GM12878 (cell line): ENCODE measurements at regions not wholly inside any gene's neighbourhood (a gene's known extent, or its start where the extent isn't known, plus 50 kb on each side); places are given as distances from the start of the nearest gene placed in this dataset.

Experiments used
- ATAC-seq: fragments of 200-7000 bp; cut with Tn5 transposase; 3 replicates; pipeline ENCODE4 v1.9.1; 2020; ENCODE audit warnings: mild to moderate bottlenecking, moderate library complexity
- BruUV-seq: library from RNA; stranded (reverse); fragments of 400-500 nt; replicated peaks from 2 replicates; lab custom pipeline; 2021; lab: Mats Ljungman, UMichigan
- CTCF ChIA-PET: fragments of 300-600 bp; sonication (Branson Sonifier 250); formaldehyde crosslinking; extraction: SDS; loops from one replicate; lab custom pipeline; 2021; ENCODE audit warnings: inconsistent platforms; lab: Yijun Ruan, JAX
- POLR2A ChIA-PET: fragments of 350-600 bp; formaldehyde crosslinking; extraction: SDS; loops from one replicate; lab custom pipeline; 2021; ENCODE audit warnings: inconsistent platforms; lab: Charles Lee
- RAD21 ChIA-PET: fragments of 300-600 bp; sonication (Branson Sonifier 250); formaldehyde crosslinking; loops from one replicate; lab custom pipeline; 2023; ENCODE audit warnings: antibody characterized with exemption; ENCODE audit not compliant: unreplicated experiment; lab: Charles Lee
- SMC1A ChIA-PET: fragments of 300-600 bp; sonication (Branson Sonifier 250); formaldehyde crosslinking; loops from one replicate; lab custom pipeline; 2023; ENCODE audit not compliant: unreplicated experiment, uncharacterized antibody; lab: Charles Lee
- DNase-seq: peaks from one replicate; pipeline ENCODE4 v3.0.0-alpha.2; 2011; ENCODE audit warnings: low read depth, low spot score
- FAIRE-seq: peaks from 3 replicates; lab custom pipeline; 2011; peaks lifted over from hg19 to GRCh38; lab: Jason Lieb, UNC
- H2AFZ ChIP-seq: 2 replicates; pipeline ENCODE4 v1.6.0; 2011; ENCODE audit warnings: low read depth, low read length, control low read depth; ENCODE audit not compliant: control insufficient read depth
- H3K27ac ChIP-seq: 2 replicates; pipeline ENCODE4 v1.5.1; 2011; ENCODE audit warnings: control low read depth; ENCODE audit not compliant: control insufficient read depth, insufficient read depth
- H3K27me3 ChIP-seq, 2 experiments: replicated peaks in 1 of 2; 2 replicates each; pipeline versions ENCODE4 v1.6.0 to v1.6.1; 2011; ENCODE audit warnings: low read length in 1 of 2; ENCODE audit not compliant: control insufficient read depth in 2 of 2, insufficient read depth in 2 of 2
- H3K36me3 ChIP-seq, 2 experiments: 2 replicates each; pipeline ENCODE4 v1.5.1; 2011; ENCODE audit warnings: low read length in 1 of 2; ENCODE audit not compliant: control insufficient read depth in 2 of 2, insufficient read depth in 2 of 2
- H3K4me1 ChIP-seq: 2 replicates; pipeline ENCODE4 v1.6.1; 2011; ENCODE audit warnings: mild to moderate bottlenecking, low read length, moderate library complexity, mixed read lengths; ENCODE audit not compliant: control insufficient read depth, insufficient read depth
- H3K4me2 ChIP-seq: 2 replicates; pipeline ENCODE4 v1.6.0; 2011; ENCODE audit warnings: control low read depth; ENCODE audit not compliant: control insufficient read depth, insufficient read depth
- H3K4me3 ChIP-seq: fragments of 200-600 bp; sonication (generic); 2 replicates; pipeline ENCODE4 v1.5.1; 2016
- H3K79me2 ChIP-seq: 2 replicates; pipeline ENCODE4 v1.6.0; 2011; ENCODE audit warnings: low read length; ENCODE audit not compliant: control insufficient read depth, insufficient read depth
- H3K9ac ChIP-seq: 2 replicates; pipeline ENCODE4 v1.8.0; 2011; ENCODE audit warnings: low read length, control low read depth, mixed read lengths; ENCODE audit not compliant: control insufficient read depth, insufficient read depth
- H3K9me3 ChIP-seq: replicated peaks from 3 replicates; pipeline ENCODE4 v1.5.1; 2011; ENCODE audit warnings: mild to moderate bottlenecking, low read length; ENCODE audit not compliant: control insufficient read depth, insufficient read depth
- H4K20me1 ChIP-seq: 2 replicates; pipeline ENCODE4 v1.6.0; 2011; ENCODE audit not compliant: control insufficient read depth, insufficient read depth
- BACH1 ChIP-seq: fragments of 450-650 bp; IDR thresholded peaks from 2 replicates; pipeline ENCODE4 v1.6.1; 2017; ENCODE audit warnings: mild to moderate bottlenecking, borderline replicate concordance
- CBX5 ChIP-seq: sonication (generic); IDR thresholded peaks from 2 replicates; pipeline ENCODE4 v1.6.1; 2016; ENCODE audit warnings: low read depth, moderate library complexity, mild to moderate bottlenecking, inconsistent platforms
- CHD1 ChIP-seq: IDR thresholded peaks from 2 replicates; pipeline ENCODE4 v1.6.1; 2012; ENCODE audit warnings: low read depth, low read length, improper control_type of control experiment
- EED ChIP-seq: sonication (generic); IDR thresholded peaks from 2 replicates; pipeline ENCODE4 v1.6.1; 2016; ENCODE audit warnings: antibody characterized with exemption, low read depth
- EP300 ChIP-seq, 2 experiments: fragments of 150-350 bp in 1 of 2; IDR thresholded peaks; 2 replicates each; pipeline ENCODE4 v1.6.1; 2011 to 2012; ENCODE audit warnings: low read depth in 2 of 2, low read length in 2 of 2, borderline replicate concordance in 1 of 2, improper control_type of control experiment in 1 of 2, inconsistent platforms in 1 of 2; ENCODE audit not compliant: control insufficient read depth in 1 of 2
- ESRRA ChIP-seq: IDR thresholded peaks from 2 replicates; pipeline ENCODE4 v1.6.1; 2012; ENCODE audit warnings: mild to moderate bottlenecking, low read length, improper control_type of control experiment
- MEF2A ChIP-seq: IDR thresholded peaks from 2 replicates; pipeline ENCODE4 v1.6.1; 2011; ENCODE audit warnings: low read depth, mild to moderate bottlenecking, low read length, moderate library complexity; ENCODE audit not compliant: insufficient read depth
- RELB ChIP-seq: fragments of 450-650 bp; IDR thresholded peaks from 2 replicates; pipeline ENCODE4 v1.6.1; 2017; ENCODE audit warnings: low read depth, mild to moderate bottlenecking, moderate library complexity
- SMAD1 ChIP-seq: fragments of 450-650 bp; IDR thresholded peaks from 2 replicates; pipeline ENCODE4 v1.6.1; 2018; ENCODE audit warnings: mild to moderate bottlenecking, low read depth; ENCODE audit not compliant: partially characterized antibody
- SP1 ChIP-seq: IDR thresholded peaks from one replicate; pipeline ENCODE4 v1.6.1; 2011; ENCODE audit warnings: low read depth, low read length
- SRF ChIP-seq, 2 experiments: IDR thresholded peaks; 2 replicates each; pipeline ENCODE4 v1.6.1; 2011; ENCODE audit warnings: low read depth in 2 of 2, low read length in 2 of 2, mild to moderate bottlenecking in 1 of 2, moderate library complexity in 1 of 2
- USF2 ChIP-seq: IDR thresholded peaks from 2 replicates; pipeline ENCODE4 v1.6.1; 2011; ENCODE audit warnings: low read depth, low read length, improper control_type of control experiment, borderline replicate concordance
- ZBED1 ChIP-seq: IDR thresholded peaks from 2 replicates; pipeline ENCODE4 v1.6.1; 2016; ENCODE audit warnings: borderline replicate concordance
- ZBTB40 ChIP-seq: fragments of 450-650 bp; IDR thresholded peaks from 2 replicates; pipeline ENCODE4 v1.6.1; 2016; ENCODE audit warnings: mild to moderate bottlenecking, moderate library complexity, borderline replicate concordance
- WGBS: methylation state at CpG from one replicate; pipeline ENCODE4 v1.1.6; 2016; ENCODE audit warnings: low lambda C conversion rate; ENCODE audit not compliant: insufficient replicate concordance, insufficient coverage; ENCODE audit errors: missing lambda C conversion rate; 5-methylcytosine and 5-hydroxymethylcytosine counted together
- in situ Hi-C: fragments of 300-500 bp; cut with MboI; formaldehyde crosslinking; loops from 9 replicates; pipeline ENCODE4 v1.14.3; 2018; ENCODE audit warnings: mixed read lengths
- intact Hi-C: fragments of 100-400 bp; cut with micrococcal nuclease; formaldehyde crosslinking; loops from one replicate; pipeline ENCODE4 v1.14.2; 2022; ENCODE audit not compliant: unreplicated experiment
- TF ChIP-seq, protein P1 (sequence below): fragments of 450-650 bp; IDR thresholded peaks from 2 replicates; pipeline ENCODE4 v1.6.1; 2016; ENCODE audit warnings: mild to moderate bottlenecking

DNA sequence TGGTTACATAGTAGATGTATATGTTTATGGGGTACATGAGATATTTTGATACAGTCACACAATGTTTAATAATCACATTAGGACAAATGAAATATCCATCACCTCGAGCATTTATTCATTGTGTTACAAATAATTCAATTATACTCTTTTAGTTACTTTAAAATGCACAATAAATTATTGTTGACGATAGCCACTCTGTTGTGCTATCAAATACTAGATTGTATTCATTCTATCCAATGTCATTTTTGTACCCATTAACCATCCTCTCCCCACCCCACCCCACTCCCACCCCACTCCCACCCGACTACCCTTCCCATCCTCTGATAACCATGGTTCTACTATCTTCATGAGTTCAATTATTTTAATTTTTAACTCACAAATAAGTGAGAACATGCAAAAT lies 585.4 kb downstream of the CDH26 start (continued):
- no peak for TF ChIP-seq SRF (IDR thresholded peaks at IDR 0.05; ENCODE audit: low read depth in 2 of 2, low read length in 2 of 2)
- TF ChIP-seq ESRRA: no peak

DNA sequence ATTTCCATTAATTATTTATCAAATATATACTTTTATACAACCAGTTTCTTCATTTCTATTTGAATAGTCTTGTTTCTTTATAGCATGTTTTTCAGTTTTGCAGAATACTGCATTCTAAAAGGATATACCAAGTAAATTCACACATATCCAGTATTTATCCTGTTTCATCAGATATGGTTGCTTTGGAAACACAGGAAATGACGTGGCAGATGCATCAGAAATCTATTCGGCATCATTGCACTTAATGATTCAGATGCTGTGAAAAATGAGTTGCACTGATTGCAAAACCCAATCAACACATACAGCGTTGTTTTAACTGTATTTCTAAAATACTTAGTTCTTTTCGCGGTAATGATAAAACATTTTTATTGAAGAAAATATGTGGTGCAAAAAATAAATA lies 594.9 kb downstream of the CDH26 start:
- Histone ChIP-seq H3K9me3 (no peaks in the 10 kb centered on the region; the same call in 2 of the 3 replicates), H3K27me3 (no peaks in the 10 kb centered on the region), H3K36me3 (no peaks in the 10 kb centered on the region), H3K4me2 (no peak overlapping the region), H3K79me2 (no peaks in the 10 kb centered on the region), H4K20me1 (no peaks in the 10 kb centered on the region), H3K27ac (no peak overlapping the region), H2AFZ (no peak overlapping the region), H3K4me3 (no peak overlapping the region), H3K9ac (no peak overlapping the region), H3K4me1 (no peaks in the 10 kb centered on the region)
- DNase-seq (no peak), FAIRE-seq (no peak), ATAC-seq (no peak)
- WGBS: 59% methylated on average over 5 of the region's 5 CpGs
- ChIA-PET RAD21 (no interaction called here), CTCF (no interaction called here), POLR2A (no interaction called here), SMC1A (no interaction called here)
- in situ Hi-C loops (no loop called here), intact Hi-C loops (no loop called here)
- BruUV-seq: no TSS peak
- TF ChIP-seq EP300 (IDR thresholded peaks at IDR 0.05; ENCODE audit: borderline replicate concordance in 1 of 2, control insufficient read depth in 1 of 2, low read depth in 2 of 2, low read length in 2 of 2) (no peak), EED (no peak), CBX5 (no peak), ZBED1 (no peak), SP1 (no peak), BACH1 (no peak), SMAD1 (no peak), ZBTB40 (no peak), RELB (no peak), CHD1 (no peak), USF2 (no peak), MEF2A (no peak)
- TF ChIP-seq, protein P1, sequence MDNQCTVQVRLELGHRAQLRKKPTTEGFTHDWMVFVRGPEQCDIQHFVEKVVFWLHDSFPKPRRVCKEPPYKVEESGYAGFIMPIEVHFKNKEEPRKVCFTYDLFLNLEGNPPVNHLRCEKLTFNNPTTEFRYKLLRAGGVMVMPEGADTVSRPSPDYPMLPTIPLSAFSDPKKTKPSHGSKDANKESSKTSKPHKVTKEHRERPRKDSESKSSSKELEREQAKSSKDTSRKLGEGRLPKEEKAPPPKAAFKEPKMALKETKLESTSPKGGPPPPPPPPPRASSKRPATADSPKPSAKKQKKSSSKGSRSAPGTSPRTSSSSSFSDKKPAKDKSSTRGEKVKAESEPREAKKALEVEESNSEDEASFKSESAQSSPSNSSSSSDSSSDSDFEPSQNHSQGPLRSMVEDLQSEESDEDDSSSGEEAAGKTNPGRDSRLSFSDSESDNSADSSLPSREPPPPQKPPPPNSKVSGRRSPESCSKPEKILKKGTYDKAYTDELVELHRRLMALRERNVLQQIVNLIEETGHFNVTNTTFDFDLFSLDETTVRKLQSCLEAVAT: no peak
